SK-N-SH treated with all-trans-retinoic acid at 6 μM for 48 hours (cell line): ENCODE measurements at regions not wholly inside any gene's neighbourhood (a gene's known extent, or its start where the extent isn't known, plus 50 kb on each side); places are given as distances from the start of the nearest gene placed in this dataset.

Experiments
- ATAC-seq: fragments of 200-7000 bp; cut with Tn5 transposase; 3 replicates; pipeline ENCODE4 v1.9.1; 2020; ENCODE audit warnings: mild to moderate bottlenecking, moderate library complexity
- ARNTL ChIP-seq: fragments of 450-650 bp; formaldehyde crosslinking; IDR thresholded peaks from 2 replicates; pipeline ENCODE4 v1.5.0; 2020; ENCODE audit warnings: low read depth, mild to moderate bottlenecking, moderate library complexity, borderline replicate concordance
- BACH2 ChIP-seq: fragments of 250-450 bp; sonication (Bioruptor Pico); IDR thresholded peaks from 2 replicates; pipeline ENCODE4 v1.9.0; 2021; ENCODE audit warnings: mild to moderate bottlenecking, borderline replicate concordance
- CSDC2 ChIP-seq: fragments of 250-450 bp; sonication (Bioruptor Pico); IDR thresholded peaks from 2 replicates; pipeline ENCODE4 v1.5.0; 2020; ENCODE audit warnings: mild to moderate bottlenecking, moderate library complexity
- ESRRG ChIP-seq: fragments of 250-450 bp; sonication (Bioruptor Pico); IDR thresholded peaks from 2 replicates; pipeline ENCODE4 v1.6.1; 2021; ENCODE audit warnings: mild to moderate bottlenecking
- GLIS3 ChIP-seq: fragments of 250-450 bp; sonication (Bioruptor Pico); IDR thresholded peaks from 2 replicates; pipeline ENCODE4 v1.5.0; 2020; ENCODE audit warnings: mild to moderate bottlenecking, moderate library complexity
- ISL1 ChIP-seq: fragments of 250-450 bp; sonication (Bioruptor Pico); IDR thresholded peaks from 2 replicates; pipeline ENCODE4 v2.1.2; 2022; ENCODE audit warnings: mild to moderate bottlenecking, moderate library complexity
- OSR1 ChIP-seq: fragments of 250-450 bp; sonication (Bioruptor Pico); IDR thresholded peaks from 2 replicates; pipeline ENCODE4 v1.8.0; 2022; ENCODE audit warnings: moderate library complexity, mild to moderate bottlenecking, inconsistent platforms
- PPARA ChIP-seq: fragments of 250-450 bp; sonication (Bioruptor Pico); IDR thresholded peaks from 2 replicates; pipeline ENCODE4 v1.5.0; 2020; ENCODE audit warnings: mild to moderate bottlenecking, borderline replicate concordance
- RARB ChIP-seq: fragments of 250-450 bp; sonication (Bioruptor Pico); IDR thresholded peaks from 2 replicates; pipeline ENCODE4 v1.8.0; 2021; ENCODE audit warnings: mild to moderate bottlenecking, moderate library complexity
- TCF4 ChIP-seq: fragments of 250-450 bp; sonication (Bioruptor Pico); IDR thresholded peaks from 2 replicates; pipeline ENCODE4 v1.8.0; 2021; ENCODE audit warnings: mild to moderate bottlenecking, moderate library complexity, borderline replicate concordance
- TOX ChIP-seq: fragments of 250-450 bp; sonication (Bioruptor Pico); IDR thresholded peaks from 2 replicates; pipeline ENCODE4 v1.8.0; 2021; ENCODE audit warnings: mild to moderate bottlenecking, moderate library complexity, borderline replicate concordance
- ZC3H10 ChIP-seq: fragments of 250-450 bp; sonication (Bioruptor Pico); IDR thresholded peaks from 2 replicates; pipeline ENCODE4 v1.5.1; 2021; ENCODE audit warnings: mild to moderate bottlenecking, moderate library complexity
- ZFP3 ChIP-seq: fragments of 250-450 bp; sonication (Bioruptor Pico); IDR thresholded peaks from 2 replicates; pipeline ENCODE4 v1.5.0; 2020; ENCODE audit warnings: mild to moderate bottlenecking, moderate library complexity
- ZFP30 ChIP-seq: fragments of 450-650 bp; formaldehyde crosslinking; IDR thresholded peaks from 2 replicates; pipeline ENCODE4 v1.5.0; 2022; ENCODE audit warnings: mild to moderate bottlenecking, moderate library complexity
- ZNF565 ChIP-seq: fragments of 450-650 bp; formaldehyde crosslinking; conservative IDR thresholded peaks from 2 replicates; pipeline ENCODE4 v1.5.0; 2020; ENCODE audit warnings: low read depth, mild to moderate bottlenecking, moderate library complexity
- ZNF8 ChIP-seq: fragments of 450-650 bp; formaldehyde crosslinking; IDR thresholded peaks from 2 replicates; pipeline ENCODE4 v1.5.0; 2020; ENCODE audit warnings: mild to moderate bottlenecking, moderate library complexity
- TF ChIP-seq, protein P1 (sequence below): fragments of 250-450 bp; sonication (Bioruptor Pico); IDR thresholded peaks from 2 replicates; pipeline ENCODE4 v1.8.0; 2021; ENCODE audit warnings: low read depth, mild to moderate bottlenecking, moderate library complexity, borderline replicate concordance
- TF ChIP-seq, protein P2 (sequence below): fragments of 250-450 bp; sonication (Bioruptor Pico); IDR thresholded peaks from 2 replicates; pipeline ENCODE4 v1.5.1; 2020; ENCODE audit warnings: low read depth, mild to moderate bottlenecking, moderate library complexity
- TF ChIP-seq, protein P3 (sequence below): fragments of 250-450 bp; sonication (Bioruptor Pico); IDR thresholded peaks from 2 replicates; pipeline ENCODE4 v1.5.0; 2020; ENCODE audit warnings: mild to moderate bottlenecking, moderate library complexity
- TF ChIP-seq, protein P4 (sequence below): fragments of 250-450 bp; sonication (Bioruptor Pico); IDR thresholded peaks from 2 replicates; pipeline ENCODE4 v1.5.1; 2021; ENCODE audit warnings: mild to moderate bottlenecking, moderate library complexity
- TF ChIP-seq, protein P5 (sequence below): fragments of 250-450 bp; sonication (Bioruptor Pico); IDR thresholded peaks from 2 replicates; pipeline ENCODE4 v1.8.0; 2020; ENCODE audit warnings: mild to moderate bottlenecking, moderate library complexity, borderline replicate concordance

DNA sequence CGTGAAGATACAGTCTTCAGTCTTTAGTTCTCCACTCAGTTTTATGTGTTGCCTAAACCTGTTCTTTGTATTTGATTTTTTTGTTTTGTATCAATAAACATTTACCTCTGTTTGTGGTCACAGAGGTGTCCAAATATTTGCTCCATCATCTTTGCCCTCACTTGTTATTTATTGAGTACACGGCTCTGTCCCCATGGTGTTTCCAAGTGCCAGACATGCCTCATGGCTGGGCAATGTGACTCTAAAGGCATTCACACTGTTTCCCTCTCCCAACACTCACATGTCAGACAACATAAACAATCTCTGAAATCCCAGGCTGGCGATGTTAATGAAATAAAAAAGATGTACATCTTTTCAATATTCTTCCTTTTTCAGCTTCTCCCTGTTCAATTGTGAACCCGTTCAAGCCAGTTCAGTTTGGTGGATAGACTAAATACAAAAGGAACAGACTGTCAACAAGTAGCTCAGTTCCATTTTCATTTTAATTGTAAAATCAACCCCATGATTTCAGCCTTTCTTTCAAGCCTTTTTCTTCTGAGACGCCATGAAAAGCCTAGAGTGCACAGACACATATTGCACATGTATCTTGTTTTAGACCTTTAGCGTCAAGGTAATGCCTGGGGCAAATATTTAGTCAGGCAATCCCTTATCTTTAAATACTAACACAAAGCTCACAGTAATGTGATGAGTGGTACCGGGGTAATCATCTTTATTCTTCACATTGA, 680.7 kb downstream of the GALC start:
- TF ChIP-seq OSR1 (CRISPR knock-in tag) (no peak), ZNF8 (CRISPR knock-in tag) (no peak), RARB (no peak), BACH2 (CRISPR knock-in tag) (no peak), ZC3H10 (CRISPR knock-in tag) (no peak), TOX (CRISPR knock-in tag) (no peak), ZFP30 (CRISPR knock-in tag) (no peak), ARNTL (CRISPR knock-in tag) (no peak)
- no peak for ATAC-seq

DNA sequence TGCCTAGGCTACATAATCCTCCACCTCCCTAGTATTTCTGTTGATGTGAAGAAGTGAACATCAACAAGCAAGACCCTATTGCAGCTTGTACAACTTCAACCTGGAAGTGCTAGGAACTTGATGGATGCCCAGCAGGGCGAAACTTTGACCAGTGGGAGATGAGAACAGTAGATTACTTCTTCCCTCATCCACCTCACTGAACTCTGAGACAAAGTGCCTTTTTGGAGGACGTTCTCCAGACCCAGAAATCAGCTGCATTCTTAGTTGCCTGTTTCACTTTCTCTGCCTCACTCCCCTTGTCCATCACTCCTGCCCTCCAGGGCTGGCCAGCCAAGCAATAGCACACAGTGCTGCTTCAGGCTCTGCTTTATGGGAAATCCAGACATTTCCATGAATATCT, 683.4 kb downstream of the GALC start:
- TF ChIP-seq RARB (no peak), CSDC2 (CRISPR knock-in tag) (no peak), ZFP3 (no peak), BACH2 (CRISPR knock-in tag) (no peak), GLIS3 (no peak), ZNF8 (CRISPR knock-in tag) (no peak), TCF4 (CRISPR knock-in tag) (no peak), PPARA (CRISPR knock-in tag) (no peak), ZNF565 (CRISPR knock-in tag) (no peak), ZFP30 (CRISPR knock-in tag) (no peak), ZC3H10 (CRISPR knock-in tag) (no peak)
- TF ChIP-seq, protein P1, sequence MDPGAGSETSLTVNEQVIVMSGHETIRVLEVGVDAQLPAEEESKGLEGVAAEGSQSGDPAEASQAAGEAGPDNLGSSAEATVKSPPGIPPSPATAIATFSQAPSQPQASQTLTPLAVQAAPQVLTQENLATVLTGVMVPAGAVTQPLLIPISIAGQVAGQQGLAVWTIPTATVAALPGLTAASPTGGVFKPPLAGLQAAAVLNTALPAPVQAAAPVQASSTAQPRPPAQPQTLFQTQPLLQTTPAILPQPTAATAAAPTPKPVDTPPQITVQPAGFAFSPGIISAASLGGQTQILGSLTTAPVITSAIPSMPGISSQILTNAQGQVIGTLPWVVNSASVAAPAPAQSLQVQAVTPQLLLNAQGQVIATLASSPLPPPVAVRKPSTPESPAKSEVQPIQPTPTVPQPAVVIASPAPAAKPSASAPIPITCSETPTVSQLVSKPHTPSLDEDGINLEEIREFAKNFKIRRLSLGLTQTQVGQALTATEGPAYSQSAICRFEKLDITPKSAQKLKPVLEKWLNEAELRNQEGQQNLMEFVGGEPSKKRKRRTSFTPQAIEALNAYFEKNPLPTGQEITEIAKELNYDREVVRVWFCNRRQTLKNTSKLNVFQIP (CRISPR knock-in tag), result no peak
- TF ChIP-seq, protein P2, sequence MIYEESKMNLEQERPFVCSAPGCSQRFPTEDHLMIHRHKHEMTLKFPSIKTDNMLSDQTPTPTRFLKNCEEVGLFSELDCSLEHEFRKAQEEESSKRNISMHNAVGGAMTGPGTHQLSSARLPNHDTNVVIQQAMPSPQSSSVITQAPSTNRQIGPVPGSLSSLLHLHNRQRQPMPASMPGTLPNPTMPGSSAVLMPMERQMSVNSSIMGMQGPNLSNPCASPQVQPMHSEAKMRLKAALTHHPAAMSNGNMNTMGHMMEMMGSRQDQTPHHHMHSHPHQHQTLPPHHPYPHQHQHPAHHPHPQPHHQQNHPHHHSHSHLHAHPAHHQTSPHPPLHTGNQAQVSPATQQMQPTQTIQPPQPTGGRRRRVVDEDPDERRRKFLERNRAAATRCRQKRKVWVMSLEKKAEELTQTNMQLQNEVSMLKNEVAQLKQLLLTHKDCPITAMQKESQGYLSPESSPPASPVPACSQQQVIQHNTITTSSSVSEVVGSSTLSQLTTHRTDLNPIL (CRISPR knock-in tag), result no peak
- TF ChIP-seq, protein P3, sequence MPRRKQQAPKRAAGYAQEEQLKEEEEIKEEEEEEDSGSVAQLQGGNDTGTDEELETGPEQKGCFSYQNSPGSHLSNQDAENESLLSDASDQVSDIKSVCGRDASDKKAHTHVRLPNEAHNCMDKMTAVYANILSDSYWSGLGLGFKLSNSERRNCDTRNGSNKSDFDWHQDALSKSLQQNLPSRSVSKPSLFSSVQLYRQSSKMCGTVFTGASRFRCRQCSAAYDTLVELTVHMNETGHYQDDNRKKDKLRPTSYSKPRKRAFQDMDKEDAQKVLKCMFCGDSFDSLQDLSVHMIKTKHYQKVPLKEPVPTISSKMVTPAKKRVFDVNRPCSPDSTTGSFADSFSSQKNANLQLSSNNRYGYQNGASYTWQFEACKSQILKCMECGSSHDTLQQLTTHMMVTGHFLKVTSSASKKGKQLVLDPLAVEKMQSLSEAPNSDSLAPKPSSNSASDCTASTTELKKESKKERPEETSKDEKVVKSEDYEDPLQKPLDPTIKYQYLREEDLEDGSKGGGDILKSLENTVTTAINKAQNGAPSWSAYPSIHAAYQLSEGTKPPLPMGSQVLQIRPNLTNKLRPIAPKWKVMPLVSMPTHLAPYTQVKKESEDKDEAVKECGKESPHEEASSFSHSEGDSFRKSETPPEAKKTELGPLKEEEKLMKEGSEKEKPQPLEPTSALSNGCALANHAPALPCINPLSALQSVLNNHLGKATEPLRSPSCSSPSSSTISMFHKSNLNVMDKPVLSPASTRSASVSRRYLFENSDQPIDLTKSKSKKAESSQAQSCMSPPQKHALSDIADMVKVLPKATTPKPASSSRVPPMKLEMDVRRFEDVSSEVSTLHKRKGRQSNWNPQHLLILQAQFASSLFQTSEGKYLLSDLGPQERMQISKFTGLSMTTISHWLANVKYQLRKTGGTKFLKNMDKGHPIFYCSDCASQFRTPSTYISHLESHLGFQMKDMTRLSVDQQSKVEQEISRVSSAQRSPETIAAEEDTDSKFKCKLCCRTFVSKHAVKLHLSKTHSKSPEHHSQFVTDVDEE, result no peak
- TF ChIP-seq, protein P4, sequence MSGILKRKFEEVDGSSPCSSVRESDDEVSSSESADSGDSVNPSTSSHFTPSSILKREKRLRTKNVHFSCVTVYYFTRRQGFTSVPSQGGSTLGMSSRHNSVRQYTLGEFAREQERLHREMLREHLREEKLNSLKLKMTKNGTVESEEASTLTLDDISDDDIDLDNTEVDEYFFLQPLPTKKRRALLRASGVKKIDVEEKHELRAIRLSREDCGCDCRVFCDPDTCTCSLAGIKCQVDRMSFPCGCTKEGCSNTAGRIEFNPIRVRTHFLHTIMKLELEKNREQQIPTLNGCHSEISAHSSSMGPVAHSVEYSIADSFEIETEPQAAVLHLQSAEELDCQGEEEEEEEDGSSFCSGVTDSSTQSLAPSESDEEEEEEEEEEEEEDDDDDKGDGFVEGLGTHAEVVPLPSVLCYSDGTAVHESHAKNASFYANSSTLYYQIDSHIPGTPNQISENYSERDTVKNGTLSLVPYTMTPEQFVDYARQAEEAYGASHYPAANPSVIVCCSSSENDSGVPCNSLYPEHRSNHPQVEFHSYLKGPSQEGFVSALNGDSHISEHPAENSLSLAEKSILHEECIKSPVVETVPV (CRISPR knock-in tag), result no peak
- TF ChIP-seq, protein P5, sequence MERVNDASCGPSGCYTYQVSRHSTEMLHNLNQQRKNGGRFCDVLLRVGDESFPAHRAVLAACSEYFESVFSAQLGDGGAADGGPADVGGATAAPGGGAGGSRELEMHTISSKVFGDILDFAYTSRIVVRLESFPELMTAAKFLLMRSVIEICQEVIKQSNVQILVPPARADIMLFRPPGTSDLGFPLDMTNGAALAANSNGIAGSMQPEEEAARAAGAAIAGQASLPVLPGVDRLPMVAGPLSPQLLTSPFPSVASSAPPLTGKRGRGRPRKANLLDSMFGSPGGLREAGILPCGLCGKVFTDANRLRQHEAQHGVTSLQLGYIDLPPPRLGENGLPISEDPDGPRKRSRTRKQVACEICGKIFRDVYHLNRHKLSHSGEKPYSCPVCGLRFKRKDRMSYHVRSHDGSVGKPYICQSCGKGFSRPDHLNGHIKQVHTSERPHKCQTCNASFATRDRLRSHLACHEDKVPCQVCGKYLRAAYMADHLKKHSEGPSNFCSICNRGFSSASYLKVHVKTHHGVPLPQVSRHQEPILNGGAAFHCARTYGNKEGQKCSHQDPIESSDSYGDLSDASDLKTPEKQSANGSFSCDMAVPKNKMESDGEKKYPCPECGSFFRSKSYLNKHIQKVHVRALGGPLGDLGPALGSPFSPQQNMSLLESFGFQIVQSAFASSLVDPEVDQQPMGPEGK (CRISPR knock-in tag), result no peak
- no peak for ATAC-seq

DNA sequence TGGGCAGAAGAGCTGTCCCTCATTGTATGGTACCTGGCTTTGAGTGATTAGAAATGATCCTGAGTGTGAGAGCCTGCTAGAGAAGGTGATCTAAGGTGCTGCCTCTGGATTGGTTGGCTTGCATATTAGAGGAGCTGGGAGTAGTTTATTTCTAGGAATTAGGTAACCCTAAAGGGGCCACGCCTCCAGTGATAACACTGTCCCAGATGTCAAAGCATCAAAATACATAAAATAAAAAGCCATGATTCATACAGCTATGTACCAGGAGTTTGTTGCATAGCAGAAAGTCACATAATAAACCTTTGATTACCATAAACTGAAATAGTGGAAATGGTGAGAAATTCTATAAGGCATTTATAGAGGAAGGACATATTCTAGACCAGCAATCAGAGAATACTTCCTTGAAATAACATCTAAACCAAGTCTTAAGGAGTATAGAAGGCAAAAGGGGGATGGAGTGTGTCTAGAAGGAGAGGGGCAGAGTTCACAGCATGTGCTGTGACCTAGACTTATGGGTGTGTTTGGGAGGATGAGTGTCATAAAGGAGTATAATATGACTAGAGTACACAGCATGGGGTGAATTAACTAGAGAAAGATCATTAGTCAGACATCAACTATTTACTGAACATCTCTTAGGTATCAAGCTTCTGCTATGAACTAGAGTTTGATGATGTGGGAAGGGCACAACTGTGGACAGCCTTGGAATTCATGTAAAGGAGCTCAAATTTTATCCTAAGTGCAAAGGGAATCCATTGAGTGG, 686.4 kb downstream of the GALC start:
- ATAC-seq, result no peak
- no peak for TF ChIP-seq CSDC2 (CRISPR knock-in tag)
- TF ChIP-seq, protein P1 (CRISPR knock-in tag), result no peak
- no peak for TF ChIP-seq PPARA (CRISPR knock-in tag)
- TF ChIP-seq RARB, result no peak
- no peak for TF ChIP-seq GLIS3
- TF ChIP-seq ZFP30 (CRISPR knock-in tag), result no peak
- TF ChIP-seq ESRRG (CRISPR knock-in tag), result no peak
- no peak for TF ChIP-seq ARNTL (CRISPR knock-in tag)
- TF ChIP-seq ZFP3, result no peak
- TF ChIP-seq ZNF565 (CRISPR knock-in tag), result no peak
- no peak for TF ChIP-seq BACH2 (CRISPR knock-in tag)
- no peak for TF ChIP-seq ISL1 (CRISPR knock-in tag)
- TF ChIP-seq OSR1 (CRISPR knock-in tag), result no peak
- TF ChIP-seq, protein P3, result no peak
